ENCODE measurements at regions not wholly inside any gene's neighbourhood (a gene's known extent, or its start where the extent isn't known, plus 50 kb on each side); places are given as distances from the start of the nearest gene placed in this dataset.
"Not testable (repeated sequence)": the region's sequence is repeated elsewhere in the genome, so short reads cannot be mapped to it uniquely, and the experiment has no call there.

- intact Hi-C loops (cut with micrococcal nuclease), result no loop called here
- TF ChIP-seq, protein P1, sequence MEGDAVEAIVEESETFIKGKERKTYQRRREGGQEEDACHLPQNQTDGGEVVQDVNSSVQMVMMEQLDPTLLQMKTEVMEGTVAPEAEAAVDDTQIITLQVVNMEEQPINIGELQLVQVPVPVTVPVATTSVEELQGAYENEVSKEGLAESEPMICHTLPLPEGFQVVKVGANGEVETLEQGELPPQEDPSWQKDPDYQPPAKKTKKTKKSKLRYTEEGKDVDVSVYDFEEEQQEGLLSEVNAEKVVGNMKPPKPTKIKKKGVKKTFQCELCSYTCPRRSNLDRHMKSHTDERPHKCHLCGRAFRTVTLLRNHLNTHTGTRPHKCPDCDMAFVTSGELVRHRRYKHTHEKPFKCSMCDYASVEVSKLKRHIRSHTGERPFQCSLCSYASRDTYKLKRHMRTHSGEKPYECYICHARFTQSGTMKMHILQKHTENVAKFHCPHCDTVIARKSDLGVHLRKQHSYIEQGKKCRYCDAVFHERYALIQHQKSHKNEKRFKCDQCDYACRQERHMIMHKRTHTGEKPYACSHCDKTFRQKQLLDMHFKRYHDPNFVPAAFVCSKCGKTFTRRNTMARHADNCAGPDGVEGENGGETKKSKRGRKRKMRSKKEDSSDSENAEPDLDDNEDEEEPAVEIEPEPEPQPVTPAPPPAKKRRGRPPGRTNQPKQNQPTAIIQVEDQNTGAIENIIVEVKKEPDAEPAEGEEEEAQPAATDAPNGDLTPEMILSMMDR (IDR thresholded peaks at IDR 0.05), result no peak
- H3K9me3 Mint-ChIP-seq, result no peaks in the 10 kb centered on the region
- peaks cover 6% of the 10 kb centered on the region for H3K4me1 Mint-ChIP-seq (ENCODE audit: low read depth)
- POLR2A ChIA-PET, result no interaction called here
- no peak overlapping the region for H3K4me3 Mint-ChIP-seq
- H3K36me3 Mint-ChIP-seq (ENCODE audit: low read depth), result no peaks in the 10 kb centered on the region
- CTCF ChIA-PET, result no interaction called here
- ATAC-seq (no peak), DNase-seq (no peak)
- H3K27ac Mint-ChIP-seq, result no peak overlapping the region
- H3K27me3 Mint-ChIP-seq, result no peaks in the 10 kb centered on the region
These were observed 136.6 kb upstream of the LRRN1 start for GRCh38 chr3:3662610-3663009.

- CTCF ChIA-PET, result no interaction called here
- TF ChIP-seq, protein P1 (IDR thresholded peaks at IDR 0.05), result no peak
- H3K4me3 Mint-ChIP-seq, result no peak overlapping the region
- H3K27ac Mint-ChIP-seq, result no peak overlapping the region
- H3K4me1 Mint-ChIP-seq (ENCODE audit: low read depth), result no peaks in the 10 kb centered on the region
- DNase-seq, result no peak
- no peaks in the 10 kb centered on the region for H3K9me3 Mint-ChIP-seq
- no peak for ATAC-seq
- H3K27me3 Mint-ChIP-seq, result no peaks in the 10 kb centered on the region
- POLR2A ChIA-PET, result no interaction called here
- H3K36me3 Mint-ChIP-seq (ENCODE audit: low read depth), result no peaks in the 10 kb centered on the region
- intact Hi-C loops (cut with micrococcal nuclease), result no loop called here
These were observed 144.3 kb upstream of the LRRN1 start for GRCh38 chr3:3654916-3655315.

DNA sequence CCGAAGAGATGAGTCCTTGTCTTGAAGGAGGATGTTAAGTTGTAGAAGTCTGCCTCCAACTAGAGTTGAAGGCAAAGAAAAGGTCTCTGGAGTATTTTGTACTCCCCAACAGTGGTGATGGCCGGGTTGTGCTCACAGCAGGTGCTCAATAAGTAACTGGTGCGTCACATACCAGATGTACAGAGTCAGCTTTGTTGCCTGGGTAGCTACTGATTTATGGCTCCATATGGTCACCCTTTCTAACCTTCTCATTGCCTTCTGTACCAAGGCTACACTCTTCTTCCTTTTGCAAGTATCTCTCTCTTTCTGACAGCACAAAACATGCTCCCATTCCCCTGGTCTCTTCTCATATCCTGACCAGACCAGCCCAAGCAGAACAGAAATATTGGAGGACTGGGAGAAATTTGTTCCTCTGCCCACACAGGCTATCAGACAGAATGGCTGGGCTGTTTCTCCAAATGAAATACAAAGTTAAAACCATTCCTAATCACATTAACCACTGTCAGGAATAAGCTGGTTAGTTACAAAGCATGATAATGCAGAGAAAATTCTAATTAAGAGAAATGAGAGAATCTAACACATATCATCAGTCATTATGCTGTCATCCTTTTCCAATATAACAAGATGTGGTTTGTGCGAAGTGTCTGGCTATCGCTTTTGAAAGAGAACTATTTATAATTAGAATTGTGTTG lies 150.1 kb upstream of the LRRN1 start:
- ATAC-seq, result no peak
- H3K36me3 Mint-ChIP-seq (ENCODE audit: low read depth), result no peaks in the 10 kb centered on the region
- CTCF ChIA-PET, result no interaction called here

DNA sequence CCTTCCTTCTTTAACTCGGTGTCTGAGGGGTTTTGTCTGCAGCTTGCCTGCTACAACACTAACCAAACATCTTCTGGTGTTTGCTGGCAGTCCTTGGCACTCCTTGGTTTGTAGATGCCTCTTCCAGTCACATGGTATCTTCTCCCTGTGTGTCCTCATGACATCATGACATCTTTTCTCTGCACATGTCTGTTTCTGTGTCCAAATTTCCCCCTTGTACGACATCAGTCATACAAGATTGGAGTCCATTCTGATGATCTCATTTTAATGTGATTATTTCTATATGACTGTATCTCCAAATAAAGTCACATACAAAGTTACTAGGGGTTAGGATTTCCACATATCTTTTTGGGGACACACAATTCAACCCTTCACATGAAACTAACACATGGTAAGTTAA lies 152.3 kb upstream of the LRRN1 start:
- POLR2A ChIA-PET, result no interaction called here
- Mint-ChIP-seq H3K27me3 (no peaks in the 10 kb centered on the region), H3K9me3 (no peaks in the 10 kb centered on the region), H3K4me3 (no peak overlapping the region), H3K4me1 (ENCODE audit: low read depth) (no peaks in the 10 kb centered on the region), H3K36me3 (ENCODE audit: low read depth) (no peaks in the 10 kb centered on the region), H3K27ac (no peak overlapping the region)
- CTCF ChIA-PET, result interaction anchor here (1.1 kb wide), 1 partner anchor 21 kb away, joined by 3 read pairs; no protein-coding TSS in a partner anchor
- DNase-seq (no peak), ATAC-seq (no peak)
- TF ChIP-seq, protein P1 (IDR thresholded peaks at IDR 0.05), result no peak
- intact Hi-C loops (cut with micrococcal nuclease), result no loop called here

More for the DNA sequence above, 150.1 kb upstream of the LRRN1 start:
- POLR2A ChIA-PET, result no interaction called here
- intact Hi-C loops (cut with micrococcal nuclease), result no loop called here
- DNase-seq, result no peak
- Mint-ChIP-seq H3K4me3 (no peak overlapping the region), H3K9me3 (no peaks in the 10 kb centered on the region), H3K27ac (no peak overlapping the region), H3K4me1 (ENCODE audit: low read depth) (no peaks in the 10 kb centered on the region), H3K27me3 (no peaks in the 10 kb centered on the region)
- TF ChIP-seq, protein P1 (IDR thresholded peaks at IDR 0.05), result no peak

GRCh38 chr3:3646103-3646844 lies 153.0 kb upstream of the LRRN1 start:
- H3K9me3 Mint-ChIP-seq; DNase-seq; H3K4me1 Mint-ChIP-seq (ENCODE audit: low read depth); intact Hi-C loops (cut with micrococcal nuclease); ATAC-seq; POLR2A ChIA-PET; H3K36me3 Mint-ChIP-seq (ENCODE audit: low read depth); H3K27ac Mint-ChIP-seq; H3K4me3 Mint-ChIP-seq; H3K27me3 Mint-ChIP-seq: not testable (repeated sequence)
- CTCF ChIA-PET, result interaction anchor here (1.1 kb wide), 1 partner anchor 21 kb away, joined by 3 read pairs; no protein-coding TSS in a partner anchor

Data from activated CD8-positive, alpha-beta T cell treated with anti-CD3 and anti-CD28 coated beads for 36 hours (primary cell).